NCI-H1092 (cell line): ENCODE measurements at regions not wholly inside any gene's neighbourhood (a gene's known extent, or its start where the extent isn't known, plus 50 kb on each side); places are given as distances from the start of the nearest gene placed in this dataset.
A peak's percentile ranks its signal among the peaks of the same experiment; 100 is the strongest.

Experiments
- DNase-seq: peaks from one replicate; lab custom pipeline; 2025; lab: John Stamatoyannopoulos, UW

DNA sequence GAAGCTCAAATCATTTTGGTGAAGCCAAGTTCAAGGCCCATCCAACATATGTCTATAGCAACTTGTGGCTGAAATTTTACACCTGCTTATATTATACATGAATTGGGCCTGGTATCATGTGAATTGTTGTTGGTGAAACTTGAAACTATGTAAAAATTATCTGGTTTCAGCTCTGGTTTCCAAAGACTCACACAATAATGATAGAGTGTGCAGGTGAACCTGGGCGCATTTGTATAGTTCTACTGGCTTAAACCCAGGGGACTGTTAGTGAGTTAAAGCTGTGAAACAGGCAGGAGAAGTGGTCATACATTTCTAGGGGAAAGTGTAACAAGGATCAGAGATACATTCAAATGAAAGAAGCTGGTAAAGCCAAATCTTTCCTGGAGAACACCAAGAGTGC lies 627.3 kb downstream of the METTL15 start:
- DNase-seq: no peak

DNA sequence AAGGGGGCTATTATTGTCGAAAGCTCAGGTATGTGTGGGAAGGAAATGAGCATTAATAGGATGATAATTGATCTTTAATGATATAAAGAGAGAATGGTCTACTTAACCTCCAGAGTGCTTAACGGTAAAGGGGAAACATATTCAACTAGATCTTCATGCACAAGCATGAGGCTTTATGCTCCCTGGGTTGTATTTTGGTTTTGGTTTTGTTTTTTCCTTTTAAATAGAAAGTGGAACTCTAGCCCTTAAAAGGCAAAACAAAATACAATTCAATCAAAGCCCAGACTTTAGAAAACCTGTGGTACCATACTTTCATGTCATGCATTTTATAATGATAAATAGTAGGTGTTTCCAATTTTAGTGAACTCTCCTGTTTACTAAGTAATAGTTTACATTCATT lies 622.7 kb downstream of the METTL15 start:
- DNase-seq: no peak

DNA sequence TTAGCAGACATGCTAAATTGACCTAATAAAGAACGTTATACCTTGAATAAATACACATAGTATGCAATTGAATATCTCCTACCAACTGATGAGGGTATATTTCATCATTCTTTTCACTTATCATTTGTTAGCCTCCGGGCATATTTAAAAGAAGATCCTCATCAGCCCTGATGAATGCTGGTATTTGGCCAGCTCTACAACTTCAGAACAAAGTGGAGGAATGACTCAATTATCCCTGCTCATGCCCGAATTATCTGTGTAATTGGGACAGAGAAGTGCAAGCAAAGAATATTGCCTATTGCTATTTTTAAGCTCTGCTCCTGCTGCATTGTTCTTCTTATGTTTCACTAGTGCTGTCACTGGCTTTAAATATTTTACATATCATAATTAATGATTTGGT lies 622.1 kb downstream of the METTL15 start:
- DNase-seq: no peak

DNA sequence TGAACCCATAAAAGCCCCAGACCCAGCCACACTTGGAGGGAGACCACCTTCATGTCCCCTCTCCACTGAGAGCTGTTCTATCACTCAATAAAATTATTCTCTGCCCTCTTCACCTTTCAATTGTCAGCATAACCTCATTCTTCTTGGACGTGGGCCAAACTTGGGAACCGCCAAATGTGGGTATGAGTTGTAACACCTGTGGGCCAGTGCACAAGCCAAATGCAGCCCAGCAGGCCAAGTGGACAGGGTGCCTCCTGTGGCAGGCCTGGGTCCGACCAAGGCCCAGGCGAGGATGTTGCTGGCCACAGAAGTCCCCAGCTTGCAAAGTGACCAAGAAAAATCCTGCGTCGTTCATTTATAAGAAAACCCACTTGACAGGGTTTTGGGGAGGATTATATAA lies 621.2 kb downstream of the METTL15 start:
- no peak for DNase-seq

GRCh38 chr11:28728666-28729065 lies 620.5 kb downstream of the METTL15 start:
- DNase-seq: no peak

GRCh38 chr11:28727254-28727653 lies 619.1 kb downstream of the METTL15 start:
- no peak for DNase-seq

- DNase-seq: no peak
Observed at GRCh38 chr11:28726432-28726831, 618.2 kb downstream of the METTL15 start.

DNA sequence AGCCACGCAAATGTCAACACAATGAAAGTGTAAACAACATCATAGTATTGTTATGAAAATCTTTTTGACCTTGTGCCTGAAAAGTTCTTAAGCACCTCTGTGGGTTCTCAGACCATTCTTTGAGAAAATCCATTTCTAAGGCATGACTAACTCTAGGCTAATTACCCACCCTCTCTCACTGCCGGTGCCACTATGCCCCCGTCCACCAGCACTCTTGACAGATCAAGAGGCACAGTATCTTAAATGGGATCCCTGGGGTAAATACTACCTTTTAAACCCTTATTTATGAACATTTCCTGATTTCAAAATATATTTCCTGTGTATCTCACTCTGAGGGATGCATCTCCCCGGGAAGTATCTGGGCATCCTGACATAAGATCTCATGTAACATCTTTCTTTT lies 607.5 kb downstream of the METTL15 start:
- no peak for DNase-seq

GRCh38 chr11:28713850-28714249 lies 605.7 kb downstream of the METTL15 start:
- DNase-seq: no peak

DNA sequence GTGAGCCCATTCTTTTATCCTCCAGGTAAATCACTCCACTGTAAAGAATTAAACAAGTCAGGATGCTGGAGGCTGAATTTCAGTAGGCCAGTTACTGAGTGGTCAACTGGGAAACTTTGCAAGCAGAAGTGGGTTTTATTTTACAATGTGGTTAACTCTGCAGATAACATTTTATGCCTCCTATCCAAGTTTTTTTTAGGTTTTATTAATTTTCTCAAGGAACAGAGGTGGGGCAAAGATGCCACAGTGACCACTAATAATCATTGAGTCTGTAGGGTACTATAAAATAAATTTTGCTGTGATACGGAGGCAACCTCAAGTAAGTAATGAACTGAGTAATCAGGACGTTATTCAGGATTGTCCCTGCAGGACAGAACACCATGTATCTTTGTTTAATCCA lies 599.9 kb downstream of the METTL15 start:
- no peak for DNase-seq

DNA sequence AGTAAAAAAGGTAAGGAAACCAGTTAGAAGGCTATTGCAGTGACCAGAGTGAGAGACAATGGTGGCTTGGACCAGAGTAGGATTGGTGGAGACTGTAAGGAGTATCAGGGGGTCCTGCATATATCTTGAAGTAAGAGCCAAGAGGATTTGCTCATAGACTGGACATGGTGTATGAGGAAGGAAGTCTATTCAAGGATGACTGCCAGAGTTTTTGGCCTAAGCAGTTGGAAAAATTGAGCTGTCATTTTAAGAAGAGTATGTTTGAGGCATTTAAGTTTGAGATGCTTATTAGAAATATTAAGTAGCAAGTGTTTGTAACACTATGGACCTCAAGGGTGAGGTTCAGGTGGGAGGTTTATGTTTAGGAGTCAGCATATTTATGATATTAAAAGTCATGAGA lies 596.6 kb downstream of the METTL15 start:
- DNase-seq: no peak

DNA sequence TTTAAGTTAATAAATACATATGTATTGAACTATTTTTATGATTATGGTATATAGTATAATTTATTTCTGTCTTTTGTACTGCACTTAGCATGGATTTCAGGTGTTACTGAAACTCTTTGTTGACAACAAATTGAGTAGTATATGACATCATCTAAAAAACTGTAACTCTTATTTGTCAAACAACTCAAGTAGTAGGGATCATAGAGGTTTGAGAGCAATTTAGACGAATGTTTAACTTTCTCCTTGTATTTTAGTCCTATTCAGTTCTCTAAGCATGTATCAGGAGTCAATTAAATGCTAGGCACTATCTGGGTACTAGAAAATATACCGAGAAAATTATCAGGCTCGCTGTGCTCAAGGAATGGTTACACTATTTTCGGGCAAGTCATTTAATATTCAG lies 595.2 kb downstream of the METTL15 start:
- DNase-seq: no peak

GRCh38 chr11:28702871-28703270 lies 594.7 kb downstream of the METTL15 start:
- no peak for DNase-seq

GRCh38 chr11:28702450-28702790 lies 594.2 kb downstream of the METTL15 start:
- DNase-seq: no peak

DNA sequence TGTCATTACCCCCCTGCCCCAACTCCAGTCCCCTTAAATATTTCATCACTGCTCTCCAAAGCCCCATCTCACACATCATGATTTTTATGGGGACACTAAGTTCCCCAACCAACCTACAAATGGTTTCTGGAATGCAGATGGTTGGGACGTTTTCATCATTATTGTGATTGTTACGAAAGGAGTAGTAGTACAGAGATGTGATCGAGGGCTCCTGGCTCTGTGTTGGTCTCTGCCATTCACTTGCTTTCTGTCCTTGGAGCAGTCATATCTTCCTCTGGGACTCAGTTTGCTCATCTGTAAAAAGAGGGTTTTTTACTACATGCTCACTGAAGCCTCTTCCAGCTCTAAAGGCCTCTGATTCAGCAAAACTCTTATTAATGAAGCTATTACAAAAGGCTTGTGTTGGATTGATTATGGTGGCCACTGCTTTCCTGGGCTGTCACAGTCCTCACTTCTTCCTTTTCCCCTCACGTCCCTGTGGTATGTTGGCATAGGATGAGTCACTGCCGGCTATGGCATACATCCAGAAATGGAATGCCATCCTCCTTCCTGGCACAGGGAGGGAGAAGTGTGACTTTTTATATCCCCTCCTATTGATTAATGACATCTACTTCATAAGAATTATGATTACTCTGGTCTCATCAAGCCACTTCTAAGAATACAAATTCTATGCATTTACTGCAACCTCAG lies 593.7 kb downstream of the METTL15 start:
- no peak for DNase-seq

DNA sequence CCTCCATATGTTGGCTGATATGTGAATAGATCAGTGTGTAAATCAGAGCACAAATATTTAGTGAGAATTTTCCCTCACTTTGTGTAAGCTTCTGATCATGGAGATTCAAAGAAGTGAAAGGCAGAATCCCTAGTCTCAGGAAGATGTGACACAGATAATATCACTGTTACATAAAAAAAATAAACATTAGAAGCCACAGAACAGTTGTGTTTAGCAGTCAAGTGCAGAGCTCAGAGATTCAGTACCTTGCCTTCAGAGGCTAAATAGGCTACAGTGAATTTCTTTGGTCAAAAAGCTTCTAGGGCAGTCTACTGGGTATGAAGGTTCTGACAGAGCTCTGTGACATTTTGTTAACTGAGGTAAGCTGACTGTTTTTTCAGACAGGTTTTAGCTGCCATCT lies 591.5 kb downstream of the METTL15 start:
- DNase-seq: no peak

DNA sequence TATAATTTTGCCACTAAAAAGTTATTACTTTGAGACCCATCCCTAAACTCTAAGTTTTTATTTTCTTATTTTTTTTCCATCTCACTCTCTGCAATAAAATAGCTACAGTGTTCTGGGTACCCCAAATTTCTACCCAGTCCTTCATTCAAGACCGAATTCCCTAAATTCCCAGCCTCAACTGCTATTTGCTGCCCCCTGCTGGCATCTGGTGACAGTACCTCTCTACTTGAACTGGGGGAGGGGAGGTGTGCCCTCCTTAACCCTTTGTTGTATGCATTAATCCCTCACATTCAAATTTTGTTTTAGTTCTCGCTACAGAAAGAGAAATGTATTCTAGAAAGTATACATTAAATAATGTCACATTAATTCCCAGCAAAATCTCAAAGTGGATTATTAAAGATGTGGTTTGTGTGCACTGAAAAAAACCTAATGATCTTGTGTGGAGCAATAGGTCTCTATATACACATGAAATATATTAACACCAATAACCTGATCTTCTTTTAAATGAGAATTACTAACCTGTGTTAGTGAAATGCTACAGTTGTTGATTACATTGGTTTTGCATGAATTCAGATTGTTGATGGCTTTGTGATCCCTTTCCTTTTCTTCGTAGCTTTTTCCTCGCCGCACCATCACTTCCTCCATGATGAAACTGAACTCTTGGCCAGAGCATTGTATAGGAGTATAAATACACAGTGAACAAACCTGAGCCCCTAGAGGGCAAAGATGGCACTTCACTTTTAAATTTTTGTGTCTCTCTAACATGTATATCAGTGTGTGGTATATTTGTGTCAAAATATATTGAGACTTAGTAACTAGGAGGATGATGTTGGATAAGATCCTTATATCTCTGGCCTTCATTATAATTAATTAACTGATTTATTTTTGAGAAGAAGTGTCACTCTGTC lies 590.0 kb downstream of the METTL15 start:
- DNase-seq: peak; percentile 1

DNA sequence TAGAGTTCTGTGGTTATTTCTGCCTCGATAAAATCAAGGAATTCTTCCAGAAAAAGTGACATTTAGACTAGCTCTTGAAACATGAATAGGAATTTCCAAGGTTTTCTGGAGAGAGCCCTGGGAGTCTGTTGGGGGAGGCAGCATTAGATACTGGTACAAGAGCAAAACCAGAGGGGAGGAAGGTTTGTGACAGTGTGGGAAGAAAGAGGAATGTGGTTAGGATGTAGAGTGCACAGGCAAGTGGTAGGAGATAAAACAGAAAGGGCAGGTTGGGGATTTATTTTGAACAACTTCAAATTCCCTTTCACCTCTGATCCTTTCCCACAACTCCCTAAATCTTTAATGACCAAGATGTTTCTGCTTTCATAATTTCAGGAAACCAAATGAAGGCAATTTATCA lies 588.4 kb downstream of the METTL15 start:
- DNase-seq: no peak

DNA sequence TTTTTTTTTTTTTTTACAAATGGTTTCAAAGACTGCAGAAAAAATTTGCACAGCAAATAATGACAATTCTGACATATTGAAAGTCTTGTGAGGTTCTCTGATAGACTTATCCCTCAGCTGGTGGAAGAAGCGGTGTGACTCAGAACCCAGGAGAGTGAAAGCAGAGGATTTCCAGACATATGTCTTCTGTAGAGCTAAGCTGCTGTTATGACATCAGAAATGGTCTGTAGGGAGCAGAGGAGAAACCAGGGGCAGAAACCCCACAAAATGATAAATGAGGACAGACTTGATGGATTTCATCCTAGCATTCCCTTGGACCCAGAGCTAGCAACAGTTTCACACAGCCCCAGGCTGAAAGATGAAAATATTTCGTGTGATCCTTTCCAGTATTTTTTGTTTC lies 582.6 kb downstream of the METTL15 start:
- DNase-seq: no peak

- no peak for DNase-seq
Observed at GRCh38 chr11:28684011-28684586, 575.9 kb downstream of the METTL15 start.

DNA sequence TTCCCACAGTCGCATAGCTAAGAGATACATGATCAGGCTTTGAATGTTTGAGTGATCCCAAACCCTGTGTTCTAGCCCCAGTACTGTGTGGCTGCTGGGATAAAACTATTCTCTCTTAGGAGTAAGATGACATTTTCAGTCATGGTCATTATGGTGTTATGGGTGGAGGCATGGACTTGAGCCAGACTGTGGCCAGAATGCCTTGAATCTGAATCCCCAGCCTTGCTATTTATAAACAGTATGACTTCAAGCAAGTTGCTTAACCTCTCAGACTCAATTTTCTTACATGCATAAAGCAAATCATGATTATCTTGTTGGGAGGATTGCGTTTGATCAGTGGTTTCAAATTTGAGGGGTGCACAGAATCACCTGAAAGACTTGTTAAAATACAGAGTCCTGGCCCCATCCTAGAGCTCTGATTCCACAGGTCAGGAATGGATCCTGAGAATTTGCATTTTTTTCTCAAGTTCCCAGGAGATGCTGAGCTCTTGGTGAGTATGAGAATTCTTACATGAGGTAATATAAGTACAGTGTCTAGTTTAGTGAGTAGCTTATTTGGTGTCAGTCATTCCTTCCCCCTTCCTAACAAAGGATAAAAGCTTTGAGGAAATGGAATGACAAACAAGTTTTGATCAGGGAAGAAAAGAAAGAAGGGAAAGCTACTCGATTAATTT lies 571.7 kb downstream of the METTL15 start:
- no peak for DNase-seq

DNA sequence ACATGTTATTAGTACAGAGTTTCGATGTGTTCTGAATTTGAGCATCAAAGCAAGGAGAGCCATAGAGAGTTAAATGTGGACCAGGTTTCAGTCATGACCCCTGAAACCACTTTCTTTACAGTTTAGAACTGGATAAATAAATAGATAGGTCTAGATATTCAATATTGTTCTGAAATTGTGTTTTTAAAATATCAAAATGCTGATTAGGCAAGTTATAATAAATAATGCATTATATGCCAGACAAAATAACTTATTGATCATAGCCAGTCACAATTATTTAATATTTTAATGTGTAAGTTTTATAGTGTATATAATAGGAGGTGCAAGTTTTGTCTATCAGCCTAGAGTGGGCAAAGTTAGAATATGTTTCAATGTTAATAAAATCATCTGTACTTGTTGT lies 569.5 kb downstream of the METTL15 start:
- DNase-seq: no peak

DNA sequence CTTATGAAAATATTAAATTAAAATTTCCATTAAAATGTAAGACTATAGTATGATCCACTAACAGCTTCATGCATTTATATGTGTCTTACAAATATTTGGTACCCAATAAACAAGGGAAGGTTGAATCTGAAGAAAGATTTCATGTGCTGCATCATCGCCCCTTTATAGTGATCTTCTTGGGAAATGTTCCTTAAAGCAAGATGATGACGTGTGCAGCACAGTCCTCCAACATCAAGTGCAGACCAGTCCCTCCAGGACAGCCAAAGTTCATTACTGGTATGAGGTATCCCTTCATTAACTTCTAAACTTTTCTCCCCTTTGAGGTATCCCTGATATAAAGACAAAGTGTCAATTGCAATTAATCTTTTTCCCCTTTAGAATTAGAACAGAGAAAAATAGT lies 567.0 kb downstream of the METTL15 start:
- DNase-seq: no peak
